Liver (tissue), 3 donors: ENCODE measurements at regions not wholly inside any gene's neighbourhood (a gene's known extent, or its start where the extent isn't known, plus 50 kb on each side); places are given as distances from the start of the nearest gene placed in this dataset.

Source experiments
- SP1 ChIP-seq: IDR thresholded peaks from 2 replicates; pipeline ENCODE4 v1.6.1; 2018; ENCODE audit warnings: antibody characterized with exemption, mild to moderate bottlenecking
- TAF1 ChIP-seq: conservative IDR thresholded peaks from 2 replicates; pipeline ENCODE4 v1.6.1; 2016; ENCODE audit warnings: antibody characterized with exemption, mild to moderate bottlenecking
- TF ChIP-seq, protein P1 (sequence below): fragments of 150-350 bp; IDR thresholded peaks from 2 replicates; pipeline ENCODE4 v1.5.1; 2017; ENCODE audit warnings: improper control_type of control experiment, low read depth, low read length; ENCODE audit not compliant: missing input control
- TF ChIP-seq, protein P2 (sequence below): IDR thresholded peaks from 2 replicates; pipeline ENCODE4 v1.6.1; 2016; ENCODE audit warnings: antibody characterized with exemption, mild to moderate bottlenecking
- donor health status: healthy.
- donor health status: healthy.

DNA sequence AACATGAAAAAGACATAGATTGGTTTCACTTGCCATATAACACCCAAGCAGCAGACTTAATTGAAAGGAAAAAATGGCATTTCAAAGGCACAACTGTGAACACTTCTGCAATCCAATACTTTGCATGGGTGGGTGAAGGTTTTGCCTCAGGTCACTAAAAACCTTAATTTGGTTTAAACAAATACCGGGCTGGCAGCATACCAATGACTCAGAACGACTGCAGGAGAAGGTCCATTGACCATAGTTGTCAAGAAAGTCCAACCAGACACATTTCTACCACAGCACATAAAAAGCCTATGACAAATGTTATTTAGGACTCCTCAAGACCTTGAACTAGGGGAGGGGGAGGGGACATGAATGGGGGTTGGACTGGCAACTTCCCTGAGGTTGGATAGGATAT, 183.6 kb upstream of the TRPC5 start:
- TF ChIP-seq TAF1, result no peak
- TF ChIP-seq, protein P1, sequence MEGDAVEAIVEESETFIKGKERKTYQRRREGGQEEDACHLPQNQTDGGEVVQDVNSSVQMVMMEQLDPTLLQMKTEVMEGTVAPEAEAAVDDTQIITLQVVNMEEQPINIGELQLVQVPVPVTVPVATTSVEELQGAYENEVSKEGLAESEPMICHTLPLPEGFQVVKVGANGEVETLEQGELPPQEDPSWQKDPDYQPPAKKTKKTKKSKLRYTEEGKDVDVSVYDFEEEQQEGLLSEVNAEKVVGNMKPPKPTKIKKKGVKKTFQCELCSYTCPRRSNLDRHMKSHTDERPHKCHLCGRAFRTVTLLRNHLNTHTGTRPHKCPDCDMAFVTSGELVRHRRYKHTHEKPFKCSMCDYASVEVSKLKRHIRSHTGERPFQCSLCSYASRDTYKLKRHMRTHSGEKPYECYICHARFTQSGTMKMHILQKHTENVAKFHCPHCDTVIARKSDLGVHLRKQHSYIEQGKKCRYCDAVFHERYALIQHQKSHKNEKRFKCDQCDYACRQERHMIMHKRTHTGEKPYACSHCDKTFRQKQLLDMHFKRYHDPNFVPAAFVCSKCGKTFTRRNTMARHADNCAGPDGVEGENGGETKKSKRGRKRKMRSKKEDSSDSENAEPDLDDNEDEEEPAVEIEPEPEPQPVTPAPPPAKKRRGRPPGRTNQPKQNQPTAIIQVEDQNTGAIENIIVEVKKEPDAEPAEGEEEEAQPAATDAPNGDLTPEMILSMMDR, result no peak
- TF ChIP-seq SP1, result no peak
- TF ChIP-seq, protein P2, sequence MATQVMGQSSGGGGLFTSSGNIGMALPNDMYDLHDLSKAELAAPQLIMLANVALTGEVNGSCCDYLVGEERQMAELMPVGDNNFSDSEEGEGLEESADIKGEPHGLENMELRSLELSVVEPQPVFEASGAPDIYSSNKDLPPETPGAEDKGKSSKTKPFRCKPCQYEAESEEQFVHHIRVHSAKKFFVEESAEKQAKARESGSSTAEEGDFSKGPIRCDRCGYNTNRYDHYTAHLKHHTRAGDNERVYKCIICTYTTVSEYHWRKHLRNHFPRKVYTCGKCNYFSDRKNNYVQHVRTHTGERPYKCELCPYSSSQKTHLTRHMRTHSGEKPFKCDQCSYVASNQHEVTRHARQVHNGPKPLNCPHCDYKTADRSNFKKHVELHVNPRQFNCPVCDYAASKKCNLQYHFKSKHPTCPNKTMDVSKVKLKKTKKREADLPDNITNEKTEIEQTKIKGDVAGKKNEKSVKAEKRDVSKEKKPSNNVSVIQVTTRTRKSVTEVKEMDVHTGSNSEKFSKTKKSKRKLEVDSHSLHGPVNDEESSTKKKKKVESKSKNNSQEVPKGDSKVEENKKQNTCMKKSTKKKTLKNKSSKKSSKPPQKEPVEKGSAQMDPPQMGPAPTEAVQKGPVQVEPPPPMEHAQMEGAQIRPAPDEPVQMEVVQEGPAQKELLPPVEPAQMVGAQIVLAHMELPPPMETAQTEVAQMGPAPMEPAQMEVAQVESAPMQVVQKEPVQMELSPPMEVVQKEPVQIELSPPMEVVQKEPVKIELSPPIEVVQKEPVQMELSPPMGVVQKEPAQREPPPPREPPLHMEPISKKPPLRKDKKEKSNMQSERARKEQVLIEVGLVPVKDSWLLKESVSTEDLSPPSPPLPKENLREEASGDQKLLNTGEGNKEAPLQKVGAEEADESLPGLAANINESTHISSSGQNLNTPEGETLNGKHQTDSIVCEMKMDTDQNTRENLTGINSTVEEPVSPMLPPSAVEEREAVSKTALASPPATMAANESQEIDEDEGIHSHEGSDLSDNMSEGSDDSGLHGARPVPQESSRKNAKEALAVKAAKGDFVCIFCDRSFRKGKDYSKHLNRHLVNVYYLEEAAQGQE, result no peak
